Posterior cingulate gyrus (tissue), 11 donors: ENCODE measurements at regions not wholly inside any gene's neighbourhood (a gene's known extent, or its start where the extent isn't known, plus 50 kb on each side); places are given as distances from the start of the nearest gene placed in this dataset.

Experiments used
- DNase-seq, 10 donors: peaks; one replicate each; pipeline versions ENCODE4 v3.0.0 to v3.0.0-alpha.2; 2020 to 2021; ENCODE audit warnings: mixed read lengths in 3 of 10
- intact Hi-C: fragments of 100-400 bp; cut with DNase I; formaldehyde crosslinking; loops from one replicate; pipeline ENCODE4 v1.15.1; 2023

GRCh38 chr11:115802641-115803040 lies 298.4 kb upstream of the CADM1 start:
- DNase-seq = no peak
- intact Hi-C loops = no loop called here

GRCh38 chr11:115792903-115793302 lies 288.7 kb upstream of the CADM1 start:
- intact Hi-C loops = no loop called here
- DNase-seq = no peak

DNA sequence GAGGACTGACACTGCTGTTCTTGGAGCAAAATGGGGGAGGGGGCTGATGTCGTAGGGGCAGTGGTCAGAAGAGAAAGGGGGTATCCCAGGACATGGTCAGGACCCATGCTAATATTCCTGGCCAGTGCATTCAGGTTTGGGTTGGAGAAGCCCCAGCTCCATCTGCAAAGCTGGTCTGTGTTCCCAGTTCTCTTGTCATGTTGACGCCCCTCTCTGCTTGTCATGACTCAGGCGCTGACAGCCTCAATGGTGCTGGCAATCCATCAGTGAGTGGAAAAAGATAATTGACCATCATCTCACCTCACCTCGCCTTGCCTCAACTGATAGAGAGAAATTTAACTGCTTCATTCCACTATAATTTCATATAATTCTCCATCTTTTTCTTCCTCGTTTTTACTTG lies 283.1 kb upstream of the CADM1 start:
- intact Hi-C loops = no loop called here
- DNase-seq = no peak

DNA sequence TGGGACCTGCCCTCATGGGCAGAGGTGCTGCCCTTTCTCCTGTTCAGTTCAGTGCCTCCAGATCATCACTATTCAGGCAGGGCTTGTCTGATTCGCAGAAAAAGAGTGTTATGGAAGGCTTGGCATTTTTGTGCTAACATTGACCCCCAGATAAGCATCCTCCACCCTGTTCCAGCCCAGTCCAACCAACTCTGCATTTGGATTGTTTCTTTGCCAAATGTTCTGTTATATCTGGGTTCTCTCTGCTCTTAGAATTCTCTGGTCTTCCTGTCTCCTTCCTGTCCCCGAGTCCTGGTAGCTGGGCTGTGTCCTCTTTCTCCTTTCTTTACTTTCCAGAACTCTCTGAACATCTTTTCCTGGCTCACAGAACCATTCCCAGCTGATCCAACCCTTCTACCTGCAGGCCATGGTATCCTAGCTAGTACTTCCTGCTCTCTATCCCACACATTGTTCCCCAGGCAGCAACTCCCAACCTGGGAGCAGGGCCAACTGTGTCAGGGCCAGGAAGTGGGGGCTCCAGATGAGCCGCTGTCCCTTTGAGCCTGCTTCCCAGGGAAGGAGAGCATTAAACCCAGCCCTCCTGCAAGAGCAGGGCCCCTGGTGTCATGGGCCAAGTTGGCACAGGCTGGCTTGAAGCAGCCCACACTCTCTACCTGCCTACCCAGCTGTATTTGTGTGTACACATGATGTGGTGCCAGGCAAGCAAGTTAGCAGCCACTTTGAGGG lies 280.7 kb upstream of the CADM1 start:
- intact Hi-C loops = no loop called here
- DNase-seq = peak in 1 of 10 donors; percentile 73

- intact Hi-C loops = no loop called here
- DNase-seq = no peak
Observed at GRCh38 chr11:115780646-115781362, 276.6 kb upstream of the CADM1 start.

- intact Hi-C loops = no loop called here
- DNase-seq = no peak
Observed at GRCh38 chr11:115778928-115779650, 274.9 kb upstream of the CADM1 start.

GRCh38 chr11:115776916-115777315 lies 272.7 kb upstream of the CADM1 start:
- intact Hi-C loops = no loop called here
- no peak for DNase-seq

- intact Hi-C loops = no loop called here
- DNase-seq = no peak
Observed at GRCh38 chr11:115775846-115776245, 271.6 kb upstream of the CADM1 start.

DNA sequence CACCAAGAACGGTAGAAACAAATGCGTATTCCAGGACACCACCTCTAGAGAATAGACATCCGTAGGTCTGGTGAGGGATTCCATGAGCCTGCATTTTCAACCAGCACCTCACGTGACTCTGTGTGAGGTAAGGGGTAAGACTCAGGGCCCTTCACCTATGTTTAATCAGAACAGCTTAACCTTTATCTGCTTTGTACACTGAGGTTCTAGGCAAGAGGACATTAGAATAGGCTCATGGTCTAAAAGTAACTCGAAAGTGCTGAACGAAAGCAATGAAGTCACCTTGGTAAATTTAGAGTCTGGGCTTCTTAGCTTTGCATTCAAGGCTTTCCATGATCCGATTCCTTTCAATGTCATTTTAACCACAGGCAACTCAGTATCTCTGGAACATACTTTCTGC lies 270.5 kb upstream of the CADM1 start:
- no peak for DNase-seq
- intact Hi-C loops = no loop called here

- intact Hi-C loops = no loop called here
- no peak for DNase-seq
Observed at GRCh38 chr11:115769891-115770290, 265.7 kb upstream of the CADM1 start.

DNA sequence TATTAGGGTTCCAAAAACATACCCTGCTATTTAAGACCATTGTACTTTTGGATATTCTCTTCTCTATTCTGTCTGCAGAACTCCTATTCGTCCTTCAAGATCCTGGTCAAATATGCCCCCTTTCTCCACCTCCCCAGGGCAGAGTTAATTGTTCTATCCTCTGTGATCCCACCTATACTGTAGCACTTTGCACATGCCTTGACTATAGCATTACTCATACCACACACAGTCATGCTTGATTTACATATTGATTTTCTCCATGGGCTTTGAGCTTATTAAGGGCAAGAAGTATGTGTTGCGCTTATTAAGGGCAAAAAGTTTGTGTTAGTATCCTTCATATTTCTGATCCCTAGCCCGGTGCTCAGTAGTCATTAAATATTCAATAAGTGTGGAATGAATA lies 263.7 kb upstream of the CADM1 start:
- intact Hi-C loops = no loop called here

GRCh38 chr11:115767047-115767802 lies 263.0 kb upstream of the CADM1 start:
- intact Hi-C loops = no loop called here

More for the DNA sequence above, 263.7 kb upstream of the CADM1 start:
- no peak for DNase-seq

DNA sequence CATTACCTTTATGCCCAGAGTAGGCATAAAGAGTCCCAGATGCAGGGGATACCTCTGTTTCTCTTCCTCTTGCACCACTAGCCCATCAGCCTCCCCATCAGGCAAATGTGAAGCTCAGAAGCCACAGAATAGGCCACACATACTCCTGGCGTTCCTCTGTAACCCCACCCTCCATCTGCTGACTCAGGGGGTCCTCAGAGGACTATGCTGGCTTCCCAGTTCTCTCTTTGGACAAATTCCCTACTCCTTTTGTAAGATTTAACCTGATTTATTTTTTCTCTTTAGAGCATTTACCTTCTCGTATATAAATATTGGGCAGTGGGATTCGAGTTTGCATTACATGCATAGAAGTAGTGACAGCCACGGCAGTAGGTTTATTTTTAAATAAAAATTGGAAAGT lies 262.3 kb upstream of the CADM1 start:
- intact Hi-C loops = no loop called here

More at GRCh38 chr11:115767047-115767802, 263.0 kb upstream of the CADM1 start:
- peak in 1 of 10 donors; percentile 26 for DNase-seq

GRCh38 chr11:115765803-115766239 lies 261.6 kb upstream of the CADM1 start:
- intact Hi-C loops = no loop called here
- DNase-seq = no peak

More for the DNA sequence above, 262.3 kb upstream of the CADM1 start:
- DNase-seq = peak in 1 of 10 donors; percentile 18

- DNase-seq = no peak
- intact Hi-C loops = no loop called here
Observed at GRCh38 chr11:115764176-115764575, 260.0 kb upstream of the CADM1 start.

DNA sequence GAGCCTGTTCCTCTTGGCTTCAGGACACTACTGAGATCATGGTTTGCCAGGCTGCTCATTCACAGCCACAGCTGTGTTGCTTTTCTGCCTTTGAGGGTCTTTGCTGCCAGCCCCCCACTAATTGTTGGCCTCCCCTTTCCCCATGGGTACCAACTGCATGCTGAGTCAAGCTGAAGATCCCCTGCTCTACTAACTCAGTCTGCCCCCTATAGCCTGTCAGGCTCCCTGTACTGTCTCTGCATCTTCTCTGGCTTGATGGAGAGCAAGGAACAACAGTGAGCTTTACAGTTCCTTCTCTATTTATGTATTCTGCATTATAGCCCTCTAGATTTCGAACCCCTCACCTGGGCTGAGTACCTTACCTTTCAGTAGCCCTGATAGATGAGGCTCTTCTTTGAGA lies 257.6 kb upstream of the CADM1 start:
- intact Hi-C loops = no loop called here
- no peak for DNase-seq

DNA sequence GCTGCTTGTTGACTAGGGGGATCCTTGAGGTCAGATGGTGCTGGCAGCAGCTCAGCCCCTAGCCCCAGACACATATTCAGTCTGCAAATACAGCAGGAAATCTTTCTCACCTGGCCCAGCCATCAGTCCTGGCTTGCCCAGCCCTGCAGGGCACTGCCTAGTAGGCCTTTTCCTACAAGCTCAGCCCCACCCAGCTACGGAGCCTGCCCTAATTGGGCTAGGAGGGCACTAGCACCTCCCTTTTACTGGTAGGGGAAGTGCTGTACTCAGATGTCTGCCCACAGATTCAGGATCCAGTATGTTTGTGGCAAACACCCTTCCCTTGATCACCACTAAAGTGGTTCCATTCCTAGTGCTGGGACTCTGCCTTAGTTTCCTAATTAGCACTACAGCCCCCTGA lies 257.1 kb upstream of the CADM1 start:
- intact Hi-C loops = no loop called here
- peak in 1 of 10 donors; percentile 80 for DNase-seq

DNA sequence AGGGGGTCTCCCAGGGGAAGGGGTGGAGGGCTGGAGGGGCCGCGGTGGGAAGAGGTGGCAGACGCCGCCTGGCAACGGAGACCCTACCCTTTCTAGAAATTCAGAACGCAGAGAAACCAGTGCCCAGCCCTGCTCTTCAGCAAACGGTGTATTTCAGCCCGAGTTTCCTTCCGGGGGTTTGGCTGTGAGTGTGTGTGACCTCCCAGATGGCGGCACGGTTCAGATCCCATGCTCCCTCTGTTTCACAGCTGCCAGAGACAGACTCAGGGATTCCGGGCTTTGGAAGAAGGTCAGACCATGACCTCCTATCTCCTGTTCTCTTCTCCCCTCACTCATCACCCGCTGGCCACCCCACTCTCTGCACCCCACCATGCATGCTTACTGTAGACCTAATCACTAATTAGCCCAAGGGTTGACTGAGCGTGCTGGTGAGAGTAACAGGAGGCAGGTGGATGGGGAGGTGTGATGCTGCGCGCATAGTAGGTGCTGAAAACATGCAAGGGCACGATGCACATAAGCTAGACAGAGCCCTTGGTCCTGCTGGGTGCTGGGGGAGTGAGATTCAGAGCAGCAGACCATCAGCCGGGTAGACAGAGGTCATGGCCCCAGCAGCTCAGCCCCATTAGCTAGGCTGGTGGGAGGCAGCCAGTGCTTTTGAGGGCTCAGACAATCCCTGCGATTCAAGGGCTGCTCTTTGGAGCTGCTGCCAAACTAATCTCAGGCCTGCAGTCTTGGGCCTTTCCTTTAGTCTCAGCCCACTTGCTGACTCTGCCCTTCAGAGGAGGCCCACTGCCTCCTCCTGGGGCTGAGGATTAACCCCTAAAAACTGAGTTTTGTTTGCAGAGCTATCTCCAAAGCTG lies 256.5 kb upstream of the CADM1 start:
- peak in 1 of 10 donors; percentile 11 for DNase-seq
- intact Hi-C loops = no loop called here

GRCh38 chr11:115759622-115760460 lies 255.6 kb upstream of the CADM1 start:
- DNase-seq = peak in 8 of 10 donors; percentile 16 to 92 (median 50)
- intact Hi-C loops = no loop called here
